Body of pancreas (tissue), 4 donors: ENCODE measurements at regions not wholly inside any gene's neighbourhood (a gene's known extent, or its start where the extent isn't known, plus 50 kb on each side); places are given as distances from the start of the nearest gene placed in this dataset.

Experiments used
- POLR2A ChIP-seq, 3 donors: fragments of 450-650 bp; IDR thresholded peaks; one replicate each; pipeline ENCODE4 v1.6.1; 2016; ENCODE audit warnings: antibody characterized with exemption in 3 of 3, mild to moderate bottlenecking in 2 of 3
- TF ChIP-seq, protein P1 (sequence below), 7 experiments: fragments of 450-650 bp in 4 of 7; fragments of 200-600 bp in 3 of 7; sonication (generic) in 3 of 7; IDR thresholded peaks; one replicate each; pipeline ENCODE4 v1.5.1; 2016 to 2019; ENCODE audit warnings: antibody characterized with exemption in 7 of 7

DNA sequence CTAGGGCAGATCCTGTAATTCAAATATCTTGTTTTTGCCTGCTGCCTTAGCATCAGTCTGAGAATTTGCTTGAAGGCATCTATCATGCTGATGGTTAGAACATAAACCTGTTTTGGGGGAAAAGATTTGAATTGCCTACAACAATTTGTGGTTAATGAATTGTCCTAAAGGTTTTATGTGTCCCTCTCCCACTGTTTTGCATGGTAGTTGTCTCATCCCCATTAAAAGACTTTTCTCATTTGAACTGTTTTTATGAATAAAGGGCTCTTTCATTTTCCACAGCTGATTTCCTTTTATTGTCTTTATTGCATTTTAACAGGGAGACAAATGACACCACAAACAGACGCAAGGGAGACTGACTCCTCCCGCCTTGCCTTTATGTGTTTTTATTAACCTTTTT lies 275.6 kb downstream of the PIK3C3 start:
- TF ChIP-seq POLR2A (IDR thresholded peaks at IDR 0.05) = no peak
- TF ChIP-seq, protein P1, sequence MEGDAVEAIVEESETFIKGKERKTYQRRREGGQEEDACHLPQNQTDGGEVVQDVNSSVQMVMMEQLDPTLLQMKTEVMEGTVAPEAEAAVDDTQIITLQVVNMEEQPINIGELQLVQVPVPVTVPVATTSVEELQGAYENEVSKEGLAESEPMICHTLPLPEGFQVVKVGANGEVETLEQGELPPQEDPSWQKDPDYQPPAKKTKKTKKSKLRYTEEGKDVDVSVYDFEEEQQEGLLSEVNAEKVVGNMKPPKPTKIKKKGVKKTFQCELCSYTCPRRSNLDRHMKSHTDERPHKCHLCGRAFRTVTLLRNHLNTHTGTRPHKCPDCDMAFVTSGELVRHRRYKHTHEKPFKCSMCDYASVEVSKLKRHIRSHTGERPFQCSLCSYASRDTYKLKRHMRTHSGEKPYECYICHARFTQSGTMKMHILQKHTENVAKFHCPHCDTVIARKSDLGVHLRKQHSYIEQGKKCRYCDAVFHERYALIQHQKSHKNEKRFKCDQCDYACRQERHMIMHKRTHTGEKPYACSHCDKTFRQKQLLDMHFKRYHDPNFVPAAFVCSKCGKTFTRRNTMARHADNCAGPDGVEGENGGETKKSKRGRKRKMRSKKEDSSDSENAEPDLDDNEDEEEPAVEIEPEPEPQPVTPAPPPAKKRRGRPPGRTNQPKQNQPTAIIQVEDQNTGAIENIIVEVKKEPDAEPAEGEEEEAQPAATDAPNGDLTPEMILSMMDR (IDR thresholded peaks at IDR 0.05) = no peak
